Neural progenitor cell (in vitro differentiated cells): ENCODE measurements at regions not wholly inside any gene's neighbourhood (a gene's known extent, or its start where the extent isn't known, plus 50 kb on each side); places are given as distances from the start of the nearest gene placed in this dataset.

ENCODE experiments used
- CTCF ChIP-seq: fragments of 200-600 bp; sonication (generic); IDR thresholded peaks from 2 replicates; pipeline ENCODE4 v1.5.1; 2017; ENCODE audit warnings: antibody characterized with exemption, mild to moderate bottlenecking
- EZH2 ChIP-seq: fragments of 200-600 bp; sonication (generic); IDR thresholded peaks from 2 replicates; pipeline ENCODE4 v1.6.1; 2017; ENCODE audit warnings: antibody characterized with exemption, mild to moderate bottlenecking, moderate library complexity
- EZH2phosphoT487 ChIP-seq: fragments of 200-600 bp; sonication (generic); IDR thresholded peaks from 2 replicates; pipeline ENCODE4 v1.6.1; 2017; ENCODE audit warnings: antibody characterized with exemption

- TF ChIP-seq CTCF (peak; percentile 41), EZH2 (no peak), EZH2phosphoT487 (no peak)
These were observed 140.1 kb upstream of the LRFN2 start for GRCh38 chr6:40727271-40727670.
